ENCODE measurements at regions not wholly inside any gene's neighbourhood (a gene's known extent, or its start where the extent isn't known, plus 50 kb on each side); places are given as distances from the start of the nearest gene placed in this dataset.

GRCh38 chr5:30804739-30805505, 388.6 kb upstream of the CDH6 start:
- no peaks in the 10 kb centered on the region for H3K4me1 ChIP-seq
- no peak overlapping the region for H3K27ac ChIP-seq (replicated peaks)
- no peaks in the 10 kb centered on the region for H3K9me3 ChIP-seq (replicated peaks)
- intact Hi-C loops (cut with micrococcal nuclease): loop anchor here (5.0 kb wide), 1 partner anchor 382 kb away; no protein-coding TSS in a partner anchor
- peak; percentile 68 for TF ChIP-seq CTCF (IDR thresholded peaks at IDR 0.05; ENCODE audit: borderline replicate concordance)
- H3K4me3 ChIP-seq: no peak overlapping the region
- H3K27me3 ChIP-seq (ENCODE audit: low read depth): no peaks in the 10 kb centered on the region
- H3K36me3 ChIP-seq: no peaks in the 10 kb centered on the region
- DNase-seq: no peak

- Histone ChIP-seq H3K36me3 (no peaks in the 10 kb centered on the region), H3K4me1 (no peaks in the 10 kb centered on the region), H3K9me3 (replicated peaks) (no peaks in the 10 kb centered on the region), H3K27me3 (ENCODE audit: low read depth) (no peaks in the 10 kb centered on the region), H3K27ac (replicated peaks) (no peak overlapping the region), H3K4me3 (no peak overlapping the region)
- no peak for TF ChIP-seq CTCF (IDR thresholded peaks at IDR 0.05; ENCODE audit: borderline replicate concordance)
- intact Hi-C loops (cut with micrococcal nuclease): loop anchor here (5.0 kb wide), 1 partner anchor 384 kb away; no protein-coding TSS in a partner anchor
- DNase-seq: no peak
Measured at GRCh38 chr5:30802961-30803705, 390.4 kb upstream of the CDH6 start.

GRCh38 chr5:30781643-30782042, 411.8 kb upstream of the CDH6 start:
- H3K27me3 ChIP-seq (ENCODE audit: low read depth): no peaks in the 10 kb centered on the region
- no peak for DNase-seq
- no peak overlapping the region for H3K27ac ChIP-seq (replicated peaks)
- intact Hi-C loops (cut with micrococcal nuclease): no loop called here
- no peak for TF ChIP-seq CTCF (IDR thresholded peaks at IDR 0.05; ENCODE audit: borderline replicate concordance)
- H3K9me3 ChIP-seq (replicated peaks): peaks cover 7% of the 10 kb centered on the region
- H3K4me3 ChIP-seq: no peak overlapping the region
- H3K4me1 ChIP-seq: no peaks in the 10 kb centered on the region
- H3K36me3 ChIP-seq: no peaks in the 10 kb centered on the region

- no peaks in the 10 kb centered on the region for H3K36me3 ChIP-seq
- intact Hi-C loops (cut with micrococcal nuclease): no loop called here
- no peak overlapping the region for H3K27ac ChIP-seq (replicated peaks)
- no peak for DNase-seq
- no peaks in the 10 kb centered on the region for H3K4me1 ChIP-seq
- no peaks in the 10 kb centered on the region for H3K9me3 ChIP-seq (replicated peaks)
- no peaks in the 10 kb centered on the region for H3K27me3 ChIP-seq (ENCODE audit: low read depth)
- no peak for TF ChIP-seq CTCF (IDR thresholded peaks at IDR 0.05; ENCODE audit: borderline replicate concordance)
- no peak overlapping the region for H3K4me3 ChIP-seq
Measured at GRCh38 chr5:30768056-30768690, 425.3 kb upstream of the CDH6 start.

- Histone ChIP-seq H3K27ac (replicated peaks) (no peak overlapping the region), H3K4me1 (no peaks in the 10 kb centered on the region), H3K27me3 (ENCODE audit: low read depth) (no peaks in the 10 kb centered on the region), H3K4me3 (no peak overlapping the region), H3K9me3 (replicated peaks) (no peaks in the 10 kb centered on the region), H3K36me3 (no peaks in the 10 kb centered on the region)
- intact Hi-C loops (cut with micrococcal nuclease): no loop called here
- no peak for TF ChIP-seq CTCF (IDR thresholded peaks at IDR 0.05; ENCODE audit: borderline replicate concordance)
- DNase-seq: no peak
Measured at GRCh38 chr5:30765706-30766105, 427.8 kb upstream of the CDH6 start.

All from left ventricle myocardium inferior (tissue), 1 donor.